HepG2 (cell line): ENCODE measurements at regions not wholly inside any gene's neighbourhood (a gene's known extent, or its start where the extent isn't known, plus 50 kb on each side); places are given as distances from the start of the nearest gene placed in this dataset.

Experiments
- CTCF ChIP-seq: sonication (generic); formaldehyde crosslinking; IDR thresholded peaks from 2 replicates; pipeline ENCODE4 v1.5.0; 2020; ENCODE audit warnings: mild to moderate bottlenecking, missing genetic modification reagents, moderate library complexity
- JUNB ChIP-seq: sonication (generic); formaldehyde crosslinking; IDR thresholded peaks from 2 replicates; pipeline ENCODE4 v1.8.0; 2022; ENCODE audit warnings: missing genetic modification reagents, mild to moderate bottlenecking, borderline replicate concordance
- MTA1 ChIP-seq: sonication (generic); formaldehyde crosslinking; IDR thresholded peaks from 2 replicates; pipeline ENCODE4 v1.4.0; 2020; ENCODE audit warnings: missing genetic modification reagents, mild to moderate bottlenecking, borderline replicate concordance
- NCOA5 ChIP-seq: sonication (generic); formaldehyde crosslinking; IDR thresholded peaks from 2 replicates; pipeline ENCODE4 v1.4.0; 2020; ENCODE audit warnings: missing genetic modification reagents
- POLR2A ChIP-seq, 2 experiments: IDR thresholded peaks; 2 replicates each; pipeline ENCODE4 v1.6.1; 2011; ENCODE audit warnings: low read depth in 2 of 2, low read length in 2 of 2, mild to moderate bottlenecking in 1 of 2, moderate library complexity in 1 of 2; ENCODE audit not compliant: insufficient read depth in 1 of 2
- RCOR2 ChIP-seq: IDR thresholded peaks from 2 replicates; pipeline ENCODE4 v1.6.1; 2016; ENCODE audit warnings: missing biosample characterization, missing genetic modification reagents
- ZFX ChIP-seq: sonication (generic); formaldehyde crosslinking; IDR thresholded peaks from 2 replicates; pipeline ENCODE4 v1.4.0; 2020; ENCODE audit warnings: mild to moderate bottlenecking, low read depth, missing genetic modification reagents, moderate library complexity
- ZNF160 ChIP-seq: sonication (generic); formaldehyde crosslinking; IDR thresholded peaks from 2 replicates; pipeline ENCODE4 v1.8.0; 2022; ENCODE audit warnings: mild to moderate bottlenecking, inconsistent platforms, missing genetic modification reagents
- ZNF781 ChIP-seq: sonication (generic); formaldehyde crosslinking; IDR thresholded peaks from 2 replicates; pipeline ENCODE4 v1.5.1; 2020; ENCODE audit warnings: borderline replicate concordance, mild to moderate bottlenecking, missing genetic modification reagents; ENCODE audit errors: not compliant biosample characterization

GRCh38 chr13:76038920-76039716 is 403.0 kb downstream of the LMO7 start:
- TF ChIP-seq ZNF781 (CRISPR knock-in tag) (no peak), ZFX (CRISPR knock-in tag) (no peak), JUNB (no peak), RCOR2 (no peak), POLR2A (IDR thresholded peaks at IDR 0.05; ENCODE audit: insufficient read depth in 1 of 2, low read depth in 2 of 2, low read length in 2 of 2) (no peak), ZNF160 (CRISPR knock-in tag) (no peak), CTCF (no peak), MTA1 (CRISPR knock-in tag) (no peak), NCOA5 (CRISPR knock-in tag) (no peak)
